KMS-11 (cell line): ENCODE measurements at regions not wholly inside any gene's neighbourhood (a gene's known extent, or its start where the extent isn't known, plus 50 kb on each side); places are given as distances from the start of the nearest gene placed in this dataset.

Experiments
- H2AFZ ChIP-seq: fragments of 200-600 bp; sonication (generic); 2 replicates; pipeline ENCODE4 v1.6.1; 2016; ENCODE audit warnings: antibody characterized with exemption, mixed run types, low read depth
- H3K27ac ChIP-seq: fragments of 200-600 bp; sonication (generic); 2 replicates; pipeline ENCODE4 v1.6.1; 2016; ENCODE audit warnings: mild to moderate bottlenecking, mixed run types
- H3K27me3 ChIP-seq: fragments of 200-600 bp; sonication (generic); 2 replicates; pipeline ENCODE4 v1.6.1; 2017; ENCODE audit warnings: mild to moderate bottlenecking, low read depth, mixed run types, moderate library complexity; ENCODE audit not compliant: insufficient read depth
- H3K36me3 ChIP-seq: fragments of 200-600 bp; sonication (generic); 2 replicates; pipeline ENCODE4 v1.6.1; 2017; ENCODE audit warnings: mild to moderate bottlenecking, mixed run types; ENCODE audit not compliant: insufficient read depth
- H3K4me1 ChIP-seq: fragments of 200-600 bp; sonication (generic); 2 replicates; pipeline ENCODE4 v1.6.1; 2016; ENCODE audit warnings: mild to moderate bottlenecking, low read depth, mixed run types; ENCODE audit not compliant: poor library complexity, severe bottlenecking
- H3K4me2 ChIP-seq: fragments of 200-600 bp; sonication (generic); 2 replicates; pipeline ENCODE4 v1.7.0; 2016; ENCODE audit warnings: mild to moderate bottlenecking, mixed run types
- H3K4me3 ChIP-seq: fragments of 200-600 bp; sonication (generic); IDR thresholded peaks from 2 replicates; pipeline ENCODE4 v1.6.1; 2017; ENCODE audit warnings: low read depth, low read length, mixed read lengths; ENCODE audit not compliant: insufficient read depth
- H3K79me2 ChIP-seq: fragments of 200-600 bp; sonication (generic); 2 replicates; pipeline ENCODE4 v1.6.1; 2016; ENCODE audit warnings: low read depth, mixed run types; ENCODE audit not compliant: insufficient read depth
- H3K9ac ChIP-seq: fragments of 200-600 bp; sonication (generic); 2 replicates; pipeline ENCODE4 v1.6.1; 2016; ENCODE audit warnings: mild to moderate bottlenecking, mixed run types
- H4K20me1 ChIP-seq: fragments of 200-600 bp; sonication (generic); 2 replicates; pipeline ENCODE4 v1.6.1; 2016; ENCODE audit warnings: mild to moderate bottlenecking, mixed run types; ENCODE audit not compliant: insufficient read depth
- CTCF ChIP-seq: fragments of 200-600 bp; sonication (generic); conservative IDR thresholded peaks from 2 replicates; pipeline ENCODE4 v1.6.1; 2017; ENCODE audit warnings: low read depth, mild to moderate bottlenecking, antibody characterized with exemption, low read length, moderate library complexity, mixed read lengths

- no peak overlapping the region for H2AFZ ChIP-seq
- H3K27me3 ChIP-seq = no peaks in the 10 kb centered on the region
- H3K4me1 ChIP-seq = no peaks in the 10 kb centered on the region
- H3K36me3 ChIP-seq = no peaks in the 10 kb centered on the region
- no peak overlapping the region for H3K4me2 ChIP-seq
- H3K27ac ChIP-seq = no peak overlapping the region
- H4K20me1 ChIP-seq = no peaks in the 10 kb centered on the region
- no peak for TF ChIP-seq CTCF
- H3K4me3 ChIP-seq = no peak overlapping the region
- H3K9ac ChIP-seq = no peak overlapping the region
- no peaks in the 10 kb centered on the region for H3K79me2 ChIP-seq
These were observed 88.3 kb upstream of the PLEKHG7 start for GRCh38 chr12:92614502-92614901.

GRCh38 chr12:92614001-92614400 lies 88.8 kb upstream of the PLEKHG7 start:
- H4K20me1 ChIP-seq = no peaks in the 10 kb centered on the region
- H3K4me1 ChIP-seq = no peaks in the 10 kb centered on the region
- no peaks in the 10 kb centered on the region for H3K79me2 ChIP-seq
- no peak overlapping the region for H3K27ac ChIP-seq
- H2AFZ ChIP-seq = no peak overlapping the region
- no peaks in the 10 kb centered on the region for H3K36me3 ChIP-seq
- H3K4me2 ChIP-seq = no peak overlapping the region
- H3K9ac ChIP-seq = no peak overlapping the region
- TF ChIP-seq CTCF = no peak
- no peaks in the 10 kb centered on the region for H3K27me3 ChIP-seq
- H3K4me3 ChIP-seq = no peak overlapping the region

DNA sequence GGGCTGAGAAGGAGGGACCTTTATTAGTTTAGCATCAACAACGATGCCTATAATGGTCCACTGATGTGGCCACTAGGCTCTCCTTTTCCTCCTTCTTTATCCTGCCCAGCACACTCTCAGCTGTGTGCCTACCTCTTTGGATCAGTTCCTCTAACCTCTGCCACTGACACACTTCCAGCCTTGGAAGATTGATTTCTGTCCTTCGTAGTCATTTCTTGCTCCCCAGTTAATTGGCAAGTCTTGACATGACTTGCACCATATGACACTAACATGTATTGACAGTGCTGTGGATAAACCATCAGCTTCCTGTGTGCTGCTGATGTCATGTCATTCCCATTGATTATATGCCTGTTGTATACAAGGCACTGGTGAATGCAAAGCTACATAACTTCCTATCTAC lies 90.2 kb upstream of the PLEKHG7 start:
- Histone ChIP-seq H3K36me3 (no peaks in the 10 kb centered on the region), H4K20me1 (no peaks in the 10 kb centered on the region), H3K27me3 (no peaks in the 10 kb centered on the region), H3K4me3 (no peak overlapping the region), H3K27ac (no peak overlapping the region), H3K79me2 (no peaks in the 10 kb centered on the region), H3K4me1 (no peaks in the 10 kb centered on the region), H2AFZ (no peak overlapping the region), H3K9ac (no peak overlapping the region), H3K4me2 (no peak overlapping the region)
- TF ChIP-seq CTCF = no peak

- no peaks in the 10 kb centered on the region for H3K27me3 ChIP-seq
- H3K9ac ChIP-seq = no peak overlapping the region
- no peaks in the 10 kb centered on the region for H4K20me1 ChIP-seq
- H3K4me1 ChIP-seq = no peaks in the 10 kb centered on the region
- TF ChIP-seq CTCF = no peak
- no peak overlapping the region for H3K4me3 ChIP-seq
- no peaks in the 10 kb centered on the region for H3K79me2 ChIP-seq
- no peak overlapping the region for H2AFZ ChIP-seq
- no peak overlapping the region for H3K27ac ChIP-seq
- no peaks in the 10 kb centered on the region for H3K36me3 ChIP-seq
- no peak overlapping the region for H3K4me2 ChIP-seq
These were observed 94.4 kb upstream of the PLEKHG7 start for GRCh38 chr12:92608151-92609091.
